ENCODE measurements at regions not wholly inside any gene's neighbourhood (a gene's known extent, or its start where the extent isn't known, plus 50 kb on each side); places are given as distances from the start of the nearest gene placed in this dataset.

GRCh38 chr2:117127680-117128079, 686.8 kb upstream of the DDX18 start:
- no peak for TF ChIP-seq EP300 (IDR thresholded peaks at IDR 0.05)
- TF ChIP-seq, protein P1, sequence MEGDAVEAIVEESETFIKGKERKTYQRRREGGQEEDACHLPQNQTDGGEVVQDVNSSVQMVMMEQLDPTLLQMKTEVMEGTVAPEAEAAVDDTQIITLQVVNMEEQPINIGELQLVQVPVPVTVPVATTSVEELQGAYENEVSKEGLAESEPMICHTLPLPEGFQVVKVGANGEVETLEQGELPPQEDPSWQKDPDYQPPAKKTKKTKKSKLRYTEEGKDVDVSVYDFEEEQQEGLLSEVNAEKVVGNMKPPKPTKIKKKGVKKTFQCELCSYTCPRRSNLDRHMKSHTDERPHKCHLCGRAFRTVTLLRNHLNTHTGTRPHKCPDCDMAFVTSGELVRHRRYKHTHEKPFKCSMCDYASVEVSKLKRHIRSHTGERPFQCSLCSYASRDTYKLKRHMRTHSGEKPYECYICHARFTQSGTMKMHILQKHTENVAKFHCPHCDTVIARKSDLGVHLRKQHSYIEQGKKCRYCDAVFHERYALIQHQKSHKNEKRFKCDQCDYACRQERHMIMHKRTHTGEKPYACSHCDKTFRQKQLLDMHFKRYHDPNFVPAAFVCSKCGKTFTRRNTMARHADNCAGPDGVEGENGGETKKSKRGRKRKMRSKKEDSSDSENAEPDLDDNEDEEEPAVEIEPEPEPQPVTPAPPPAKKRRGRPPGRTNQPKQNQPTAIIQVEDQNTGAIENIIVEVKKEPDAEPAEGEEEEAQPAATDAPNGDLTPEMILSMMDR (IDR thresholded peaks at IDR 0.05), result no peak
- TF ChIP-seq POLR2A (IDR thresholded peaks at IDR 0.05), result no peak

Measured in suprapubic skin (tissue), 3 donors.